Panc1 (cell line): ENCODE measurements at regions not wholly inside any gene's neighbourhood (a gene's known extent, or its start where the extent isn't known, plus 50 kb on each side); places are given as distances from the start of the nearest gene placed in this dataset.

Experiments
- ATAC-seq: fragments of 200-7000 bp; cut with Tn5 transposase; 2 replicates; pipeline ENCODE4 v1.9.1; 2020; ENCODE audit warnings: mild to moderate bottlenecking, moderate library complexity
- BruUV-seq: library from RNA; stranded (reverse); fragments of 400-500 nt; replicated peaks from 2 replicates; lab custom pipeline; 2021; lab: Mats Ljungman, UMichigan
- CTCF ChIA-PET: fragments of 300-600 bp; sonication (Branson Sonifier 250); formaldehyde crosslinking; loops from one replicate; lab custom pipeline; 2022; ENCODE audit warnings: antibody characterized with exemption; lab: Charles Lee
- POLR2A ChIA-PET: fragments of 300-600 bp; sonication (Branson Sonifier 250); formaldehyde crosslinking; loops from one replicate; lab custom pipeline; 2022; ENCODE audit warnings: antibody characterized with exemption; lab: Charles Lee
- DNase-seq: peaks from one replicate; pipeline ENCODE4 v3.0.0-alpha.2; 2010; ENCODE audit warnings: low read depth, low spot score
- H3K27ac ChIP-seq: 2 replicates; pipeline ENCODE4 v1.5.1; 2011; ENCODE audit warnings: mild to moderate bottlenecking, low read length, inconsistent platforms
- H3K27me3 ChIP-seq: fragments of 200-500 bp; sonication (Bioruptor generic); 2 replicates; pipeline ENCODE4 v1.6.0; 2014; ENCODE audit warnings: low read length, inconsistent platforms; ENCODE audit not compliant: control insufficient read depth, insufficient read depth
- H3K36me3 ChIP-seq: fragments of 200-500 bp; sonication (Bioruptor generic); 2 replicates; pipeline ENCODE4 v1.5.1; 2014; ENCODE audit warnings: inconsistent platforms, mild to moderate bottlenecking, low read length, moderate library complexity; ENCODE audit not compliant: control insufficient read depth, insufficient read depth
- H3K4me1 ChIP-seq: 2 replicates; pipeline ENCODE4 v1.5.1; 2011; ENCODE audit warnings: inconsistent platforms, mild to moderate bottlenecking, low read length, moderate library complexity; ENCODE audit not compliant: control insufficient read depth, insufficient read depth
- H3K4me3 ChIP-seq, 2 experiments: 2 replicates each; pipeline ENCODE4 v1.5.1; 2011 to 2012; ENCODE audit warnings: low read depth in 2 of 2, low read length in 2 of 2, mild to moderate bottlenecking in 2 of 2, inconsistent platforms in 1 of 2, moderate library complexity in 1 of 2
- H3K9me3 ChIP-seq: fragments of 200-500 bp; sonication (Bioruptor generic); 2 replicates; pipeline ENCODE4 v1.5.1; 2014; ENCODE audit warnings: low read depth, mild to moderate bottlenecking, inconsistent platforms, low read length, moderate library complexity; ENCODE audit not compliant: control insufficient read depth, insufficient read depth
- POLR2AphosphoS5 ChIP-seq: IDR thresholded peaks from 2 replicates; pipeline ENCODE4 v1.6.1; 2012; ENCODE audit warnings: mild to moderate bottlenecking, low read depth, low read length, moderate library complexity
- REST ChIP-seq, 2 experiments: IDR thresholded peaks; 2 replicates each; pipeline ENCODE4 v1.6.1; 2011 to 2012; ENCODE audit warnings: low read depth in 2 of 2, control low read depth in 1 of 2, low read length in 1 of 2, mild to moderate bottlenecking in 1 of 2, moderate library complexity in 1 of 2; ENCODE audit not compliant: insufficient read depth in 1 of 2
- SIN3A ChIP-seq: IDR thresholded peaks from 2 replicates; pipeline ENCODE4 v1.6.1; 2012; ENCODE audit warnings: low read depth, mild to moderate bottlenecking, low read length, moderate library complexity, borderline replicate concordance; ENCODE audit not compliant: insufficient read depth
- TCF7L2 ChIP-seq: IDR thresholded peaks from 2 replicates; pipeline ENCODE4 v1.6.1; 2011; ENCODE audit warnings: mild to moderate bottlenecking, low read depth, low read length, inconsistent platforms
- in situ Hi-C: cut with HindIII; loops from 2 replicates; pipeline ENCODE4 v1.10.0; 2016; ENCODE audit warnings: low sequenced_read_pairs, low pct_unique_long_range_greater_than_20kb
- intact Hi-C: fragments of 100-400 bp; cut with micrococcal nuclease; formaldehyde crosslinking; loops from one replicate; pipeline ENCODE4 v1.10.0; 2022; ENCODE audit not compliant: unreplicated experiment
- TF ChIP-seq, protein P1 (sequence below): fragments of 450-650 bp; IDR thresholded peaks from 2 replicates; pipeline ENCODE4 v1.5.1; 2017; ENCODE audit warnings: mild to moderate bottlenecking

DNA sequence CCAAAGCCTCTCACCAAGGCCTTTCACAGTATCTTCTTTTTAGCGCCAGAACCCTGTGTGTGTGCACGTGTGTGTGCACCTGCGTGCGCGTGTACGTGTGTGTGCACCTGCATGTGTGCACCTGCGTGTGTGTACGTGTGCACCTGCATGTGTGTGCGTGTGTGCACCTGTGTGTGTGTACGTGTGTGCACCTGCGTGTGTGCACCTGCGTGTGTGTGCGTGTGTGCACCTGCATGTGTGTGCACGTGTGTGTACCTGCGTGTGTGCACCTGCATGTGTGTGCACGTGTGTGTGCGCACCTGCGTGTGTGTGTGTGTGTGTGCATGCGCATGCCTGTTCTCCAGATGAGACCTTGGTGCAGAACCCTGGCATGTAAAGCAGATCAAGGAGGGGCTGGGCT lies 131.4 kb upstream of the HDAC4 start:
- Histone ChIP-seq H3K36me3 (no peaks in the 10 kb centered on the region), H3K9me3 (no peaks in the 10 kb centered on the region), H3K4me3 (no peak overlapping the region), H3K27me3 (no peaks in the 10 kb centered on the region), H3K27ac (no peak overlapping the region), H3K4me1 (no peaks in the 10 kb centered on the region)
- no TSS peak for BruUV-seq
- ChIA-PET CTCF (no interaction called here), POLR2A (no interaction called here)
- ATAC-seq (no peak), DNase-seq (no peak)
- TF ChIP-seq POLR2AphosphoS5: no peak
- no peak for TF ChIP-seq REST (IDR thresholded peaks at IDR 0.05; ENCODE audit: insufficient read depth in 1 of 2, low read depth in 2 of 2, low read length in 1 of 2)
- TF ChIP-seq, protein P1, sequence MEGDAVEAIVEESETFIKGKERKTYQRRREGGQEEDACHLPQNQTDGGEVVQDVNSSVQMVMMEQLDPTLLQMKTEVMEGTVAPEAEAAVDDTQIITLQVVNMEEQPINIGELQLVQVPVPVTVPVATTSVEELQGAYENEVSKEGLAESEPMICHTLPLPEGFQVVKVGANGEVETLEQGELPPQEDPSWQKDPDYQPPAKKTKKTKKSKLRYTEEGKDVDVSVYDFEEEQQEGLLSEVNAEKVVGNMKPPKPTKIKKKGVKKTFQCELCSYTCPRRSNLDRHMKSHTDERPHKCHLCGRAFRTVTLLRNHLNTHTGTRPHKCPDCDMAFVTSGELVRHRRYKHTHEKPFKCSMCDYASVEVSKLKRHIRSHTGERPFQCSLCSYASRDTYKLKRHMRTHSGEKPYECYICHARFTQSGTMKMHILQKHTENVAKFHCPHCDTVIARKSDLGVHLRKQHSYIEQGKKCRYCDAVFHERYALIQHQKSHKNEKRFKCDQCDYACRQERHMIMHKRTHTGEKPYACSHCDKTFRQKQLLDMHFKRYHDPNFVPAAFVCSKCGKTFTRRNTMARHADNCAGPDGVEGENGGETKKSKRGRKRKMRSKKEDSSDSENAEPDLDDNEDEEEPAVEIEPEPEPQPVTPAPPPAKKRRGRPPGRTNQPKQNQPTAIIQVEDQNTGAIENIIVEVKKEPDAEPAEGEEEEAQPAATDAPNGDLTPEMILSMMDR: no peak
- TF ChIP-seq TCF7L2: no peak
- no peak for TF ChIP-seq SIN3A
- intact Hi-C loops (no loop called here), in situ Hi-C loops (no loop called here)

GRCh38 chr2:239531456-239532241 lies 130.8 kb upstream of the HDAC4 start:
- H3K4me3 ChIP-seq: no peak overlapping the region
- no peaks in the 10 kb centered on the region for H3K36me3 ChIP-seq
- CTCF ChIA-PET: no interaction called here
- H3K27ac ChIP-seq: no peak overlapping the region
- H3K27me3 ChIP-seq: no peaks in the 10 kb centered on the region
- POLR2A ChIA-PET: no interaction called here
- ATAC-seq (0 out of 2 replicates have a peak, but pooled peaks have one; percentile 37), DNase-seq (no peak)
- no peaks in the 10 kb centered on the region for H3K9me3 ChIP-seq
- no peaks in the 10 kb centered on the region for H3K4me1 ChIP-seq
- in situ Hi-C loops: no loop called here
- no TSS peak for BruUV-seq
- intact Hi-C loops: no loop called here
- TF ChIP-seq REST (IDR thresholded peaks at IDR 0.05; ENCODE audit: insufficient read depth in 1 of 2, low read depth in 2 of 2, low read length in 1 of 2) (no peak), SIN3A (no peak), POLR2AphosphoS5 (no peak), TCF7L2 (no peak)
- TF ChIP-seq, protein P1: no peak
